ENCODE measurements at regions not wholly inside any gene's neighbourhood (a gene's known extent, or its start where the extent isn't known, plus 50 kb on each side); places are given as distances from the start of the nearest gene placed in this dataset.

DNA sequence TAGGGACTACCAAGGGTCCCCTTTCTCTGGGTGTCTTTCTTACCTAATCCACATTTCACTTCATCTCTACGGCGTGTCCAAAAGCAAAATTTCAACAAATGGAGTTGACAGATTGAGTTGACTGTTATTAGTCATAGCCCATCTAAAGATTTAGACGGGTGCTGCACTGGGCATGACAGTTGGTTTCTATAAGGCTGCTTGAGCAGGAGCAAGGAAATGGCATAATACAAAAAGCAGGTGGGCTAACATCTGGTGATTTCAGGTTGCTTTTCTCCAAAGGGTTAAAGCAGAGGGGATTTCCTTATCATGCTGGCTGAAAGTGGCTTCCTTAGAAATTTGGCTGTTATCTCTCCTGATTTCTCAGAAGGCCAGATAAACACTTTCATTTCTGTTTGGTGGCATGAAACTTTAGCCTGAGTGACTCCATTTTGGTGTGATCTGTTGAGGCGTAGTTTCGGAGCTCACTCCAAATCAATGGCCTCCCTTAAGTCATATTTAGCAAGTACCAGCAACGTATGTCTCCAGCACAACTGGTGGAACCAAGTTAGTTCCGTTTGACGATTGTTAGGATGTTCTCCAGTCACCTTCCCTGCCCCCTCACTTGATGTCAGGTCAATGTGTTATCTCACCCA is 440.4 kb downstream of the FGF9 start:
- TF ChIP-seq CTCF (IDR thresholded peaks at IDR 0.05; ENCODE audit: insufficient read depth, low read depth, low read length) (no peak), EZH2 (IDR thresholded peaks at IDR 0.05; ENCODE audit: insufficient read depth, low read length) (no peak)
- Mint-ChIP-seq H3K27me3 (ENCODE audit: low read depth, unreplicated experiment) (no peaks in the 10 kb centered on the region), H3K27ac (ENCODE audit: unreplicated experiment) (no peak overlapping the region), H3K4me1 (ENCODE audit: low read depth, unreplicated experiment) (peaks cover 28% of the 10 kb centered on the region), H3K4me3 (ENCODE audit: unreplicated experiment) (no peak overlapping the region), H3K36me3 (ENCODE audit: low read depth, unreplicated experiment) (no peaks in the 10 kb centered on the region), H3K9me3 (ENCODE audit: unreplicated experiment) (peaks cover 2% of the 10 kb centered on the region)
- Histone ChIP-seq H3K4me2 (ENCODE audit: low read length) (no peak overlapping the region), H3K4me3 (ENCODE audit: insufficient read depth, low read depth, low read length) (no peak overlapping the region), H3K4me1 (ENCODE audit: insufficient read depth, low read length) (no peaks in the 10 kb centered on the region), H4K20me1 (ENCODE audit: insufficient read depth, low read length) (no peaks in the 10 kb centered on the region), H3K27me3 (ENCODE audit: insufficient read depth, low read length) (no peaks in the 10 kb centered on the region), H2AFZ (ENCODE audit: low read depth, low read length) (no peak overlapping the region), H3K9me3 (ENCODE audit: insufficient read depth, low read depth, low read length) (peaks cover 10% of the 10 kb centered on the region), H3K27ac (ENCODE audit: low read depth, low read length) (no peak overlapping the region), H3K79me2 (ENCODE audit: insufficient read depth, low read length) (no peaks in the 10 kb centered on the region), H3K36me3 (ENCODE audit: insufficient read depth, low read length) (no peaks in the 10 kb centered on the region), H3K9ac (ENCODE audit: low read length) (no peak overlapping the region)
- DNase-seq (ENCODE audit: low read depth) (no peak), FAIRE-seq (no peak)

- Histone ChIP-seq H4K20me1 (ENCODE audit: insufficient read depth, low read length) (no peaks in the 10 kb centered on the region), H3K9ac (ENCODE audit: low read length) (no peak overlapping the region), H2AFZ (ENCODE audit: low read depth, low read length) (no peak overlapping the region), H3K9me3 (ENCODE audit: insufficient read depth, low read depth, low read length) (peaks cover 9% of the 10 kb centered on the region), H3K36me3 (ENCODE audit: insufficient read depth, low read length) (no peaks in the 10 kb centered on the region), H3K4me2 (ENCODE audit: low read length) (no peak overlapping the region), H3K27ac (ENCODE audit: low read depth, low read length) (no peak overlapping the region), H3K27me3 (ENCODE audit: insufficient read depth, low read length) (no peaks in the 10 kb centered on the region), H3K4me1 (ENCODE audit: insufficient read depth, low read length) (no peaks in the 10 kb centered on the region), H3K79me2 (ENCODE audit: insufficient read depth, low read length) (no peaks in the 10 kb centered on the region), H3K4me3 (ENCODE audit: insufficient read depth, low read depth, low read length) (no peak overlapping the region)
- H3K4me1 Mint-ChIP-seq (ENCODE audit: low read depth, unreplicated experiment), result peaks cover 26% of the 10 kb centered on the region
- H3K9me3 Mint-ChIP-seq (ENCODE audit: unreplicated experiment), result peaks cover 2% of the 10 kb centered on the region
- no peak for DNase-seq (ENCODE audit: low read depth)
- H3K27ac Mint-ChIP-seq (ENCODE audit: unreplicated experiment), result no peak overlapping the region
- no peaks in the 10 kb centered on the region for H3K36me3 Mint-ChIP-seq (ENCODE audit: low read depth, unreplicated experiment)
- TF ChIP-seq CTCF (IDR thresholded peaks at IDR 0.05; ENCODE audit: insufficient read depth, low read depth, low read length) (no peak), EZH2 (IDR thresholded peaks at IDR 0.05; ENCODE audit: insufficient read depth, low read length) (no peak)
- H3K4me3 Mint-ChIP-seq (ENCODE audit: unreplicated experiment), result no peak overlapping the region
- no peaks in the 10 kb centered on the region for H3K27me3 Mint-ChIP-seq (ENCODE audit: low read depth, unreplicated experiment)
- FAIRE-seq, result no peak
Measured at GRCh38 chr13:22111961-22112360, 441.1 kb downstream of the FGF9 start.

DNA sequence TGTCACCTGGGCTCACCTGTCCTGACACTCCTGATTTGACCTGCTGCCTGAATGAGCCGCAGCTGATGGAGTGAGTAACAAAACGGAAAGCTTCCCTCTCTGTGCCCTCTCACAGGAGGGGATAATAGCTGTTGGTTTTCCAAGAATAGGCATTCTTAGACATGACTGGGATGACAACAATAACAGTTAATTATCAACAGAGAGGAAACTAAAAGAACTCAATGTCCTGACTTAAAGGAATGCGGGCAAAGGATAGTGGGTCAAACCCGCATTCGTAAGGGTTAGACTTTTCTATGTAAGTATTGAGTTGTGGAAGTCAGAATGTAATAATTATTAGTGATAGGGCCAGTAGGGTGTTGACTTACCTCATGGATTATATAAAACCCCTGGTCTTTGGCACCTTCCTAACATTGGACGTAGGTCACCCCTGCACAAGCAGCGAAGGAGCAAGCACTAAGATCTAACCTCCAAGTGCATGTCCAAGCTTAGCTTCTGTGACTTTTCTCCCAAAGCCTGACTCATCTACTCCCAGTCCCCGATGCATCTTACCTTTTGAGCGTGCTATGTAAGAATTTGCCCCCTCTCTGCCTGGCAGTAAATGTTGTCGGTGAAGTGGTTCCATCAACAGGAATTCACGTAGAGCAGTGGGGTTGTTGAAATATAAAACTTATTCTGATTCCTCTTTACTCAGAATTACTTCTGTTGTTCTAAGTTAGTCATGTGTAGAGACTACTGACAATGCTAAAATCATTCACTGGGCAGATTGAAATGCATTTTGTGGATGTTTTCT is 442.3 kb downstream of the FGF9 start:
- Histone ChIP-seq H3K4me1 (ENCODE audit: insufficient read depth, low read length) (no peaks in the 10 kb centered on the region), H3K4me3 (ENCODE audit: insufficient read depth, low read depth, low read length) (no peak overlapping the region)
- no peak overlapping the region for H3K27ac Mint-ChIP-seq (ENCODE audit: unreplicated experiment)

More for the DNA sequence above, 442.3 kb downstream of the FGF9 start:
- Mint-ChIP-seq H3K36me3 (ENCODE audit: low read depth, unreplicated experiment) (no peaks in the 10 kb centered on the region), H3K9me3 (ENCODE audit: unreplicated experiment) (peaks cover 2% of the 10 kb centered on the region), H3K4me3 (ENCODE audit: unreplicated experiment) (no peak overlapping the region), H3K4me1 (ENCODE audit: low read depth, unreplicated experiment) (peaks cover 18% of the 10 kb centered on the region), H3K27me3 (ENCODE audit: low read depth, unreplicated experiment) (no peaks in the 10 kb centered on the region)
- DNase-seq (ENCODE audit: low read depth), result no peak
- TF ChIP-seq CTCF (IDR thresholded peaks at IDR 0.05; ENCODE audit: insufficient read depth, low read depth, low read length), result no peak
- TF ChIP-seq EZH2 (IDR thresholded peaks at IDR 0.05; ENCODE audit: insufficient read depth, low read length), result no peak
- H3K9ac ChIP-seq (ENCODE audit: low read length), result no peak overlapping the region
- H3K27ac ChIP-seq (ENCODE audit: low read depth, low read length), result no peak overlapping the region
- no peaks in the 10 kb centered on the region for H3K36me3 ChIP-seq (ENCODE audit: insufficient read depth, low read length)
- H3K9me3 ChIP-seq (ENCODE audit: insufficient read depth, low read depth, low read length), result peaks cover 5% of the 10 kb centered on the region
- no peak for FAIRE-seq
- H3K4me2 ChIP-seq (ENCODE audit: low read length), result no peak overlapping the region
- H3K27me3 ChIP-seq (ENCODE audit: insufficient read depth, low read length), result no peaks in the 10 kb centered on the region
- H3K79me2 ChIP-seq (ENCODE audit: insufficient read depth, low read length), result no peaks in the 10 kb centered on the region
- H4K20me1 ChIP-seq (ENCODE audit: insufficient read depth, low read length), result no peaks in the 10 kb centered on the region
- H2AFZ ChIP-seq (ENCODE audit: low read depth, low read length), result no peak overlapping the region
